Activated CD4-positive, alpha-beta T cell treated with anti-CD3 and anti-CD28 coated beads for 36 hours (primary cell): ENCODE measurements at regions not wholly inside any gene's neighbourhood (a gene's known extent, or its start where the extent isn't known, plus 50 kb on each side); places are given as distances from the start of the nearest gene placed in this dataset.

ENCODE experiments used
- ATAC-seq: fragments of 200-7000 bp; cut with Tn5 transposase; one replicate; pipeline ENCODE4 v1.10.0; 2021; ENCODE audit warnings: mild to moderate bottlenecking, moderate library complexity
- CTCF ChIA-PET: fragments of 350-600 bp; sonication (Branson Sonifier 250); formaldehyde crosslinking; loops from one replicate; lab custom pipeline; 2021; ENCODE audit warnings: antibody characterized with exemption; lab: Charles Lee
- POLR2A ChIA-PET: fragments of 350-600 bp; sonication (Branson Sonifier 250); formaldehyde crosslinking; loops from one replicate; lab custom pipeline; 2021; ENCODE audit warnings: antibody characterized with exemption, inconsistent platforms; lab: Charles Lee
- DNase-seq: peaks from one replicate; pipeline ENCODE4 v3.0.0-alpha.2; 2020
- H3K27ac Mint-ChIP-seq: one replicate; pipeline ENCODE4 v1.8.0; 2021; ENCODE audit warnings: mixed read lengths
- H3K27me3 Mint-ChIP-seq: one replicate; pipeline ENCODE4 v1.8.0; 2021; ENCODE audit warnings: mixed read lengths
- H3K36me3 Mint-ChIP-seq: one replicate; pipeline ENCODE4 v1.8.0; 2021; ENCODE audit warnings: low read depth, mixed read lengths
- H3K4me1 Mint-ChIP-seq: one replicate; pipeline ENCODE4 v1.8.0; 2021; ENCODE audit warnings: mixed read lengths
- H3K4me3 Mint-ChIP-seq: one replicate; pipeline ENCODE4 v1.8.0; 2021; ENCODE audit warnings: mild to moderate bottlenecking, moderate library complexity, mixed read lengths
- H3K9me3 Mint-ChIP-seq: one replicate; pipeline ENCODE4 v1.8.0; 2021; ENCODE audit warnings: low read depth, mixed read lengths
- intact Hi-C, 2 experiments: fragments of 100-400 bp; cut with DNase I in 1 of 2; cut with micrococcal nuclease in 1 of 2; formaldehyde crosslinking; loops; one replicate each; pipeline versions ENCODE4 v1.14.2 to v1.15.1; 2022 to 2024; cut with DNase I, micrococcal nuclease

DNA sequence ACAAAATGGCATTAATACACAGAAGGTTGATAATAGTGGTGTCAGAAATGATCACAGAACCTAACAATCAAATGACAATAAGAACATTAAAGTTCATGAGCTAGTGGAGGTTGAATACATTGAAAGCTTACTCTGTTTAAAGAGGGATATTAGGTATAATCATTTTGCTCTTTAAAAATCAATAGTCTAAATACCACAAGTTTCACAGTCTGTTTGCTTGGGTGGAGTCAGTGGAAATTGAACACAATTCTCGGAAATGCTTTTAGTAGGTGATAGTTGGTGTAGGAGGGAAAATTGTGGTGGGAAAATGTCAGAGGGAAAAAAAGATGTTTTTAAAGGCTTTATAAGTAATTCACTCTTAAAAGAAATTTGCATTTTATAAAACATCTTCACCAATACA, 197.1 kb downstream of the GLUD2 start:
- Mint-ChIP-seq H3K36me3 (no peaks in the 10 kb centered on the region), H3K27ac (no peak overlapping the region), H3K4me3 (no peak overlapping the region), H3K4me1 (peaks cover 2% of the 10 kb centered on the region), H3K27me3 (peaks cover 2% of the 10 kb centered on the region), H3K9me3 (no peaks in the 10 kb centered on the region)
- ChIA-PET POLR2A (no interaction called here), CTCF (no interaction called here)
- ATAC-seq (no peak), DNase-seq (no peak)
- intact Hi-C loops: no loop called here

GRCh38 chrX:121245763-121246162, 198.4 kb downstream of the GLUD2 start:
- intact Hi-C loops: no loop called here
- H3K4me1 Mint-ChIP-seq: peaks cover 2% of the 10 kb centered on the region
- H3K27ac Mint-ChIP-seq: no peak overlapping the region
- peaks cover 2% of the 10 kb centered on the region for H3K27me3 Mint-ChIP-seq
- CTCF ChIA-PET: no interaction called here
- POLR2A ChIA-PET: no interaction called here
- ATAC-seq (no peak), DNase-seq (no peak)
- H3K36me3 Mint-ChIP-seq: no peaks in the 10 kb centered on the region
- H3K9me3 Mint-ChIP-seq: no peaks in the 10 kb centered on the region
- no peak overlapping the region for H3K4me3 Mint-ChIP-seq

DNA sequence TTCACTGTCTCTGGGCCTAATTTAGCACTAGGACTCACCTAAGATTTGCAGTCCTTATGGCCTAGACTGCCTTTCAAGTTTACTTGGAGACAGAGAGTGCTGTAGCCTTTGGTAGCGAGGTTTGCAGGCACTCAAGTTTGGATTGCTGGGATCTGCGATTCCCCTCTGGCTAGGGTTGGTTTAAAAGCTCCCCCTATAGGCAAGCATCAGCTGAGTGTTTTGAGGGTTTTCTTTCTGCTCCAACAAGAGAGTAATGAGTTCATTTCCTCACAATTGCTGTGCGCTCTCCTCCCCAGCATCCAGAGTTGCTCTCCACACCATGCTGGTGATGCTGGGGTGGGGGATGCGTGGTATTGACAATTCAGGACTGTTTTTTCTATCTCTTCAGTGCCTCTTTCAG, 206.9 kb downstream of the GLUD2 start:
- no peak for ATAC-seq
- H3K4me3 Mint-ChIP-seq: no peak overlapping the region
- intact Hi-C loops: loop anchor here in 1 of 2 experiments (10.0 kb wide), 1 partner anchor 90 kb away; no protein-coding TSS in a partner anchor
- H3K27ac Mint-ChIP-seq: no peak overlapping the region
- no peaks in the 10 kb centered on the region for H3K27me3 Mint-ChIP-seq
- peaks cover 4% of the 10 kb centered on the region for H3K9me3 Mint-ChIP-seq
- H3K36me3 Mint-ChIP-seq: no peaks in the 10 kb centered on the region
- DNase-seq: no peak
- peaks cover 16% of the 10 kb centered on the region for H3K4me1 Mint-ChIP-seq
- ChIA-PET POLR2A (no interaction called here), CTCF (no interaction called here)

- no peak overlapping the region for H3K4me3 Mint-ChIP-seq
- intact Hi-C loops: loop anchor here (1.0 to 10.0 kb wide), 4 partner anchors 50 to 459 kb away; no protein-coding TSS in a partner anchor
Observed at GRCh38 chrX:121256647-121257046, 209.2 kb downstream of the GLUD2 start.

DNA sequence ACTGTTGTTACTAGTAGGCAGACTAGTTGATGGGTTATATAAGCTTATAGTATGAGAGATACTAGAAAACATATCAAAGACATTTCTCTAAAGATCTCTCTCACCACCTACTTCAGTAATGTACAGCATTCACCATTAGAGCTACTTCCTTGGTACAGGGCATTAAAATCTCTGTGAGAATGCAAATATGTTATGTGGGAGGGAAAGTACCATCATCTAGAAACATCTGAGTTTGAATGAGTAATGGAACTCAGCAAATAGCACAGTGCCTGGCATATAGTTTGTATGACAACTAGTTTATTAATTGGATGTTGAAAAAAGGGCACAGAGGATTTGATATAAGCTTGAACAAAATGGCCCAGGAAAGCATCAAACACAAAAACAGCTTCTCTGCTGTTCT, 211.1 kb downstream of the GLUD2 start:
- Mint-ChIP-seq H3K4me1 (peaks cover 16% of the 10 kb centered on the region), H3K9me3 (peaks cover 1% of the 10 kb centered on the region), H3K36me3 (no peaks in the 10 kb centered on the region), H3K27ac (no peak overlapping the region), H3K4me3 (no peak overlapping the region), H3K27me3 (no peaks in the 10 kb centered on the region)
- ATAC-seq (peak; percentile 86), DNase-seq (no peak)
- ChIA-PET CTCF (interaction anchor here (0.6 kb wide), 1 partner anchor 453 kb away, joined by 3 read pairs; no protein-coding TSS in a partner anchor), POLR2A (interaction anchor here (0.7 kb wide), 1 partner anchor 220 kb away, joined by 4 read pairs; no protein-coding TSS in a partner anchor)
- intact Hi-C loops: loop anchor here in 1 of 2 experiments (5.0 to 10.0 kb wide), 2 partner anchors 94 to 461 kb away; no protein-coding TSS in a partner anchor

More at GRCh38 chrX:121256647-121257046, 209.2 kb downstream of the GLUD2 start:
- ATAC-seq (peak; percentile 52), DNase-seq (peak; percentile 14)
- Mint-ChIP-seq H3K9me3 (peaks cover 3% of the 10 kb centered on the region), H3K36me3 (no peaks in the 10 kb centered on the region), H3K4me1 (peaks cover 16% of the 10 kb centered on the region), H3K27ac (peak overlapping the region; percentile 62), H3K27me3 (no peaks in the 10 kb centered on the region)
- ChIA-PET CTCF (no interaction called here), POLR2A (no interaction called here)

- Mint-ChIP-seq H3K4me1 (peaks cover 16% of the 10 kb centered on the region), H3K27ac (peak overlapping the region; percentile 5), H3K9me3 (no peaks in the 10 kb centered on the region), H3K36me3 (no peaks in the 10 kb centered on the region), H3K27me3 (no peaks in the 10 kb centered on the region), H3K4me3 (no peak overlapping the region)
- POLR2A ChIA-PET: no interaction called here
- CTCF ChIA-PET: interaction anchor here (0.6 kb wide), 1 partner anchor 454 kb away, joined by 3 read pairs; no protein-coding TSS in a partner anchor
- no peak for DNase-seq
- intact Hi-C loops: loop anchor here in 1 of 2 experiments (5.0 to 10.0 kb wide), 2 partner anchors 94 to 462 kb away; no protein-coding TSS in a partner anchor
- ATAC-seq: no peak
Observed at GRCh38 chrX:121259170-121259569, 211.8 kb downstream of the GLUD2 start.

DNA sequence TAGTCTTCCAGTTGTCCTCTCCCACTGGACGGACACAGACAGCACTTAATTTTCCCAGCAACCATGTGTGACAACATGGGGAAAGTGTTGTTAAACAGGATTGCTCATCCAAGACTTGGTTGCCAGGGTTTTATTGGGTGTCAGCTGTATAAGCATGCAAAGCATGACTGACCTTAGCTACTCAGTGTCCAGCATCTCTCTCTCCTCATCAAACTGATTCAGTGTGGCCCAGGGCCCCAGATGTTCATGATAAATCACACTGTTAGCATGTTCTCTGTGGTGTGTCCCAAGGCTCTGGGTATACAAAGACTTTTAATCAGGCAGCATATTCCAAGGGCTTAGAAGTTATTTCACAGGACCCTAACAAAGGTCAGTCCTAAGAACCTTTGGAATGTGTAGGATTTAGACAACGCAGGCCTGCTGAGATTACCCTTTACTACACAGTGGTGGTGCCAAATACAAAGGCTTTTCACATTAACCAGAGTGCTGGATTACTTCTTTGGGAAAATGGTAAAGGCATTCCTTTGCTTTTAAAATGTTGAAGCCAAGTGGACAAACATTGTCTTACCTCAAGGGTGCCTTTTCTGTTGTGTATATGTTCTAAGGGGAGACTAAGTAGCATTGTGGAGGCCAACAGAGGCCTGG, 213.3 kb downstream of the GLUD2 start:
- Mint-ChIP-seq H3K9me3 (no peaks in the 10 kb centered on the region), H3K27me3 (no peaks in the 10 kb centered on the region), H3K36me3 (no peaks in the 10 kb centered on the region), H3K4me1 (peaks cover 16% of the 10 kb centered on the region), H3K4me3 (no peak overlapping the region), H3K27ac (no peak overlapping the region)
- ATAC-seq: no peak
- intact Hi-C loops: no loop called here
- CTCF ChIA-PET: no interaction called here
- POLR2A ChIA-PET: no interaction called here
- DNase-seq: no peak

GRCh38 chrX:121283921-121284320, 236.5 kb downstream of the GLUD2 start:
- H3K4me3 Mint-ChIP-seq: no peak overlapping the region

DNA sequence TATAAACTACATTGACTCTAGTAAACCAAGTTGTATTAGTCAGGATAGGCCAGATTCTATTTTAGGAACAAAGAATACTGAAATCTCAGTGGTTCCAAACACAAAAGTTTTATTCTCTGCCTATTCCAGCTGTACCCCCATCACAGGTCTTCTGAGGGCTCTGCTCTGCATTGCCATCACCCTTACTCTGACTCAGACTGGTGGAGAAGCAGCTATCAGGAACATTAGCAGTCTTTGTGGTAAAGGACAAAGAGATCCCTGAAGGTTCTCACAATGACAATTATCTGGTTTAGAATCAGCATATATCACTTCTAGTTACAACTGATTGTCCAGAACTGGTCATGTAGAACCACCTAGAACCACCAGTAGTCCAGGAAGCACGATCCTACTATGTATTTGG, 251.1 kb downstream of the GLUD2 start:
- no peak overlapping the region for H3K4me3 Mint-ChIP-seq
- no peaks in the 10 kb centered on the region for H3K9me3 Mint-ChIP-seq
- no peaks in the 10 kb centered on the region for H3K27me3 Mint-ChIP-seq
- POLR2A ChIA-PET: no interaction called here
- no peak overlapping the region for H3K27ac Mint-ChIP-seq
- H3K4me1 Mint-ChIP-seq: peaks cover 11% of the 10 kb centered on the region
- DNase-seq (no peak), ATAC-seq (peak; percentile 51)
- intact Hi-C loops: no loop called here
- CTCF ChIA-PET: no interaction called here
- no peaks in the 10 kb centered on the region for H3K36me3 Mint-ChIP-seq

More at GRCh38 chrX:121283921-121284320, 236.5 kb downstream of the GLUD2 start:
- CTCF ChIA-PET: no interaction called here
- Mint-ChIP-seq H3K9me3 (peaks cover 3% of the 10 kb centered on the region), H3K27ac (no peak overlapping the region), H3K4me1 (no peaks in the 10 kb centered on the region), H3K36me3 (no peaks in the 10 kb centered on the region), H3K27me3 (no peaks in the 10 kb centered on the region)
- intact Hi-C loops: no loop called here
- no peak for ATAC-seq
- DNase-seq: no peak
- POLR2A ChIA-PET: no interaction called here

DNA sequence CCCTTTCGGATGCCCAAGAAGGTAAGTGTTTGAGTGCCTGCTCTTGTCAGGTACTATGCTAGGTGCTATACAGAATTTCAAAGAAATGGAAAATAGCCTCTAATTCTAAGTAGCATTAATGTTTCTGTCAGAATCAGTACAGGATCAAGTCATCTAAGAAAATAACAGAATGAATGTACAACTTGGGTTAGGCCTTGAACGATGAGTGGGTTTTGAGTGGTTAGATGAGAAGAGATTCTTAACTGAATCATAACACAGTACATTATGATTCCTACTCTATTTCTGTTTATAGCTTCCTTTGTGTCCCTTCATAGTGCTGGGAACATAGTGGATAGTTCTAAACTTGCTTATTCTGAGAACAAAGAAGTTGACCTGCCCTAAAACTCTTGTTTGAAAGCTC, 253.9 kb downstream of the GLUD2 start:
- Mint-ChIP-seq H3K4me3 (no peak overlapping the region), H3K27me3 (no peaks in the 10 kb centered on the region), H3K27ac (no peak overlapping the region), H3K4me1 (peaks cover 13% of the 10 kb centered on the region), H3K9me3 (no peaks in the 10 kb centered on the region), H3K36me3 (no peaks in the 10 kb centered on the region)
- ATAC-seq (peak; percentile 85), DNase-seq (no peak)
- intact Hi-C loops: loop anchor here (10.0 kb wide), 2 partner anchors 737 to 807 kb away; partner anchors contain the start of gene CUL4B (in 1 of the 2)
- ChIA-PET POLR2A (no interaction called here), CTCF (no interaction called here)

GRCh38 chrX:121301822-121302221, 254.4 kb downstream of the GLUD2 start:
- Mint-ChIP-seq H3K27ac (no peak overlapping the region), H3K4me3 (no peak overlapping the region), H3K36me3 (no peaks in the 10 kb centered on the region), H3K27me3 (no peaks in the 10 kb centered on the region), H3K4me1 (peaks cover 13% of the 10 kb centered on the region), H3K9me3 (no peaks in the 10 kb centered on the region)
- DNase-seq: no peak
- ATAC-seq: no peak
- intact Hi-C loops: loop anchor here (10.0 kb wide), 2 partner anchors 737 to 807 kb away; partner anchors contain the start of gene CUL4B (in 1 of the 2)
- ChIA-PET POLR2A (no interaction called here), CTCF (no interaction called here)

DNA sequence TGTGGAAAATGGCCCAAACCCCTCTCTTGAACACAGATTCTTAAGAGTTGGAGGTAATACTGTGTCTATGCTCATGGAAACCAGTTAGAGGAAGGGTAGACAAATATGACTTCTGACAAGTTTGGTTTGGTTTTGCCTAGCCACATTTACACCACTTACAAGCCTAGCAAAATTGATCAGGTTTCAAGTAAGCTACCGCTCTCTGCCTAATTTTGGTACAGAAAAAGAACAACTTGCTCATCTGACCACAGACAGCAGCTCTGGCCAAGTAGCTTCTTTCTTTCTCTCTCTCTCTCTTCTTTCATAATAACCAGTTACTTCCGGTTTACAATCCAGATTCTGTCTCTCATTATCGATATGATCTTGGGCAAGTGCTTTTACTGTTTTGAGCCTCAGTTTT, 260.0 kb downstream of the GLUD2 start:
- Mint-ChIP-seq H3K36me3 (no peaks in the 10 kb centered on the region), H3K4me1 (peaks cover 23% of the 10 kb centered on the region), H3K27me3 (no peaks in the 10 kb centered on the region), H3K27ac (peak overlapping the region; percentile 85), H3K9me3 (no peaks in the 10 kb centered on the region), H3K4me3 (no peak overlapping the region)
- POLR2A ChIA-PET: interaction anchor here (0.6 kb wide), 1 partner anchor 506 kb away, joined by 4 read pairs; no protein-coding TSS in a partner anchor
- CTCF ChIA-PET: interaction anchor here (1.2 kb wide), 1 partner anchor 50 kb away, joined by 4 read pairs; no protein-coding TSS in a partner anchor
- DNase-seq (peak; percentile 5), ATAC-seq (peak; percentile 36)
- intact Hi-C loops: loop anchor here (1.0 to 10.0 kb wide), 9 partner anchors 51 to 820 kb away; partner anchors contain the start of gene CUL4B (in 1 of the 2)
